Stimulated activated naive B cell treated with anti-CD40 and anti-IgM and Interleukin-4, amounts not matched to agents 10 μg/mL and 1 μg/mL and 100 μg/mL, for 72 hours (primary cell): ENCODE measurements at regions not wholly inside any gene's neighbourhood (a gene's known extent, or its start where the extent isn't known, plus 50 kb on each side); places are given as distances from the start of the nearest gene placed in this dataset.

Experiments used
- ATAC-seq, 2 donors: fragments of 150-1000 bp; cut with Tn5 transposase; replicated peaks; 2 replicates each; pipeline ENCODE4 v1.10.0; 2021; ENCODE audit warnings: moderate library complexity in 1 of 2
- DNase-seq: peaks from one replicate; pipeline ENCODE4 v3.0.0; 2021
- H3K27ac Mint-ChIP-seq: one replicate; pipeline ENCODE4 v1.8.0; 2022; ENCODE audit warnings: mild to moderate bottlenecking, mixed read lengths
- H3K27me3 Mint-ChIP-seq, 2 donors: one replicate each; pipeline ENCODE4 v1.8.0; 2022; ENCODE audit warnings: mixed read lengths in 2 of 2
- H3K36me3 Mint-ChIP-seq, 2 donors: one replicate each; pipeline ENCODE4 v1.8.0; 2022; ENCODE audit warnings: mixed read lengths in 2 of 2, mild to moderate bottlenecking in 1 of 2
- H3K4me1 Mint-ChIP-seq, 2 donors: one replicate each; pipeline ENCODE4 v1.8.0; 2022; ENCODE audit warnings: mixed read lengths in 2 of 2, mild to moderate bottlenecking in 1 of 2
- H3K4me3 Mint-ChIP-seq, 2 donors: one replicate each; pipeline ENCODE4 v1.8.0; 2022; ENCODE audit warnings: mild to moderate bottlenecking in 2 of 2, mixed read lengths in 2 of 2, moderate library complexity in 1 of 2
- H3K9me3 Mint-ChIP-seq, 2 donors: one replicate each; pipeline ENCODE4 v1.8.0; 2022; ENCODE audit warnings: mixed read lengths in 2 of 2, mild to moderate bottlenecking in 1 of 2

- H3K4me3 Mint-ChIP-seq: no peak overlapping the region
- no peak overlapping the region for H3K27ac Mint-ChIP-seq
- DNase-seq (no peak), ATAC-seq (no peak)
- H3K36me3 Mint-ChIP-seq: peaks cover 0 to 4% of the 10 kb centered on the region in 2 donors
- H3K4me1 Mint-ChIP-seq: peaks cover 14 to 22% of the 10 kb centered on the region in 2 donors
- peaks cover 2 to 3% of the 10 kb centered on the region in 2 donors for H3K9me3 Mint-ChIP-seq
- H3K27me3 Mint-ChIP-seq: no peaks in the 10 kb centered on the region
Observed at GRCh38 chr5:158179271-158179670, 320.3 kb upstream of the CLINT1 start.

- H3K36me3 Mint-ChIP-seq: peaks cover 0 to 4% of the 10 kb centered on the region in 2 donors
- no peaks in the 10 kb centered on the region for H3K27me3 Mint-ChIP-seq
- peaks cover 0 to 3% of the 10 kb centered on the region in 2 donors for H3K9me3 Mint-ChIP-seq
- peaks cover 14 to 22% of the 10 kb centered on the region in 2 donors for H3K4me1 Mint-ChIP-seq
- H3K27ac Mint-ChIP-seq: peak overlapping the region; percentile 20
- ATAC-seq (no peak), DNase-seq (no peak)
- H3K4me3 Mint-ChIP-seq: no peak overlapping the region
Observed at GRCh38 chr5:158178535-158178934, 319.6 kb upstream of the CLINT1 start.

- peaks cover 16 to 22% of the 10 kb centered on the region in 2 donors for H3K4me1 Mint-ChIP-seq
- no peak for ATAC-seq
Observed at GRCh38 chr5:158177146-158177545, 318.2 kb upstream of the CLINT1 start.

DNA sequence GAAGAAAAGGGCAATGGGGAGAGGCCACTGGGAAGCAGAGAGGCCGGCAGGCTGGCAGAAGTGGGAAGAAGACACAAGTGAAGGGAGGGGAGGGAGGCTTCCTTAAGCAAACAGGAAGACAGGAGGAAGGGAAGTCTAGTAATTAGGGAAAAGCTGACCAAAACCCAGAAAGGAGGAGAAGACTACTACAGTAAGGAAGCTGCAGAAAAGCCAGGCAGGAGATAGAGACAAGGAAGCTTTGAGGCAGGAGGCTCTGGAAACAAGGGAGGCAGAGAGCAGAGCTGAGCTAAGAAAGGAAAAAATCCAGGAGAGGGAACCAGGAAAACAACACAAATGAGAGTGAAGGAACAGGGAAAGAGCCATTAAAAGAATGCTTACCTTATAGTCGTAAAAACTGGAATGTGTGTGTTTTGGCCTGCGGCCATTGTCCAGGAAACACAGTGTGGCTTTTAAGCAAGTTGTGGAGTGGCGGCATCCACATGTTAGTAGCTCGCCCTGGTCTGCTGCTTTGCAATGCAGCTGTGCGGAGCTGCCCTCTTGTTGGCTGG is 317.1 kb upstream of the CLINT1 start:
- Mint-ChIP-seq H3K36me3 (no peaks in the 10 kb centered on the region), H3K27me3 (no peaks in the 10 kb centered on the region)

More at GRCh38 chr5:158177146-158177545, 318.2 kb upstream of the CLINT1 start:
- Mint-ChIP-seq H3K27me3 (no peaks in the 10 kb centered on the region), H3K9me3 (no peaks in the 10 kb centered on the region), H3K27ac (no peak overlapping the region), H3K4me3 (no peak overlapping the region), H3K36me3 (no peaks in the 10 kb centered on the region)
- DNase-seq: no peak

GRCh38 chr5:158174918-158175851 is 316.2 kb upstream of the CLINT1 start:
- Mint-ChIP-seq H3K27ac (no peak overlapping the region), H3K4me3 (no peak overlapping the region)
- peak; percentile 84 to 91 for ATAC-seq

More for the DNA sequence above, 317.1 kb upstream of the CLINT1 start:
- Mint-ChIP-seq H3K4me1 (peaks cover 19 to 32% of the 10 kb centered on the region in 2 donors), H3K9me3 (no peaks in the 10 kb centered on the region), H3K27ac (no peak overlapping the region), H3K4me3 (no peak overlapping the region)
- DNase-seq: no peak
- no peak for ATAC-seq

GRCh38 chr5:158174026-158174425 is 315.1 kb upstream of the CLINT1 start:
- DNase-seq (no peak), ATAC-seq (no peak)
- Mint-ChIP-seq H3K9me3 (no peaks in the 10 kb centered on the region), H3K36me3 (no peaks in the 10 kb centered on the region), H3K4me1 (peaks cover 28 to 45% of the 10 kb centered on the region in 2 donors), H3K27ac (no peak overlapping the region), H3K27me3 (no peaks in the 10 kb centered on the region), H3K4me3 (no peak overlapping the region)

More at GRCh38 chr5:158174918-158175851, 316.2 kb upstream of the CLINT1 start:
- Mint-ChIP-seq H3K9me3 (no peaks in the 10 kb centered on the region), H3K4me1 (peaks cover 27 to 40% of the 10 kb centered on the region in 2 donors), H3K36me3 (no peaks in the 10 kb centered on the region), H3K27me3 (no peaks in the 10 kb centered on the region)
- DNase-seq: peak; percentile 65

DNA sequence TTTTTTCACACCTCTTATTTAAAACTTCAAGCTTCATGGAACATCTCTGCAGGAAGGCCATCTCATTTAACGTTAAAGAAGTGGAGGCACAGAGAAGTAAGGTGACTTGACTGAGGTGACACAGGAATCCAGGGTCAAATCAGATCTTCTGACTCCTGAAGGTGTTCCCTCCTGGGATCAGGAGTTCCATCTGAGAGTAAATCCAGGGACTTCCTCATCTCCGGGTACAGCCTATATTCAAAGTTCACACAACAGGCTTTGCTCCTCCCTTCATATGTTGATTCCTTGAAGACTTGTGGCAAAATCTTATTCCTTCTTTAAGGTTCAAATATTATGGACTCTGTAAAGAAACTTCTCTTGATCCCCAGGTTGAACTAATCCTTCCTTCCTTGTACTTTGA is 313.1 kb upstream of the CLINT1 start:
- H3K4me3 Mint-ChIP-seq: no peak overlapping the region
- DNase-seq (no peak), ATAC-seq (no peak)
- H3K27me3 Mint-ChIP-seq: no peaks in the 10 kb centered on the region
- H3K27ac Mint-ChIP-seq: no peak overlapping the region
- peaks cover 29 to 44% of the 10 kb centered on the region in 2 donors for H3K4me1 Mint-ChIP-seq
- no peaks in the 10 kb centered on the region for H3K9me3 Mint-ChIP-seq
- no peaks in the 10 kb centered on the region for H3K36me3 Mint-ChIP-seq

- Mint-ChIP-seq H3K4me3 (no peak overlapping the region), H3K9me3 (no peaks in the 10 kb centered on the region), H3K27me3 (peaks cover 0 to 5% of the 10 kb centered on the region in 2 donors), H3K4me1 (peaks cover 23 to 33% of the 10 kb centered on the region in 2 donors), H3K27ac (no peak overlapping the region), H3K36me3 (no peaks in the 10 kb centered on the region)
- DNase-seq: no peak
- peak in 1 of 2 donors; percentile 33 for ATAC-seq
Observed at GRCh38 chr5:158170534-158170933, 311.6 kb upstream of the CLINT1 start.

GRCh38 chr5:158170060-158170459 is 311.1 kb upstream of the CLINT1 start:
- H3K9me3 Mint-ChIP-seq: no peaks in the 10 kb centered on the region
- peaks cover 0 to 5% of the 10 kb centered on the region in 2 donors for H3K27me3 Mint-ChIP-seq
- no peak for ATAC-seq
- no peak overlapping the region for H3K4me3 Mint-ChIP-seq
- peaks cover 19 to 33% of the 10 kb centered on the region in 2 donors for H3K4me1 Mint-ChIP-seq
- DNase-seq: no peak
- no peaks in the 10 kb centered on the region for H3K36me3 Mint-ChIP-seq
- H3K27ac Mint-ChIP-seq: no peak overlapping the region

DNA sequence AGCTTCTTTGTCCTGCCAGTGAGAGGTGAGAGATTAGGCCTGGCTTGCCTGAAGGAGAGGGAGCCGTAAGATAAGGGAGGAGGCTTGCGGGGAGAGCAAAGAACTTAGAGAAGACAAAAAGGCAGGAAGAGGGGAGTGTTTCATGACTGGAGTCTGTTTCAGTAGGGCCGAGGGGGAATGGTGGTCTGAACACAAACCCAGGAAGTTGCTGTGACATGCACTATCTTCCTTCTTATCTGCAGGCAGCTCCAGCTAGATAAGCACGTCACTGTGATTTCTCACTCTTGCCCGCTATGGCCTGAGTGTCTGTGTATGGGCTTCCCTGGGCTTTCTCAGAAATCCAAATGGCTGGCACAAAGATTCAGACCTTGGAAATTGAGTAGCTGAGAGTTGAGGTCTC is 307.5 kb upstream of the CLINT1 start:
- H3K4me1 Mint-ChIP-seq: peaks cover 16 to 28% of the 10 kb centered on the region in 2 donors
- no peaks in the 10 kb centered on the region for H3K36me3 Mint-ChIP-seq
- no peak overlapping the region for H3K4me3 Mint-ChIP-seq
- ATAC-seq (no peak), DNase-seq (no peak)
- no peaks in the 10 kb centered on the region for H3K9me3 Mint-ChIP-seq
- H3K27me3 Mint-ChIP-seq: peaks cover 0 to 5% of the 10 kb centered on the region in 2 donors
- peak overlapping the region; percentile 15 for H3K27ac Mint-ChIP-seq

GRCh38 chr5:158165647-158166046 is 306.7 kb upstream of the CLINT1 start:
- Mint-ChIP-seq H3K27ac (no peak overlapping the region), H3K36me3 (no peaks in the 10 kb centered on the region), H3K27me3 (peaks cover 0 to 5% of the 10 kb centered on the region in 2 donors), H3K4me1 (peaks cover 11 to 20% of the 10 kb centered on the region in 2 donors), H3K4me3 (no peak overlapping the region), H3K9me3 (no peaks in the 10 kb centered on the region)
- no peak for DNase-seq
- no peak for ATAC-seq

DNA sequence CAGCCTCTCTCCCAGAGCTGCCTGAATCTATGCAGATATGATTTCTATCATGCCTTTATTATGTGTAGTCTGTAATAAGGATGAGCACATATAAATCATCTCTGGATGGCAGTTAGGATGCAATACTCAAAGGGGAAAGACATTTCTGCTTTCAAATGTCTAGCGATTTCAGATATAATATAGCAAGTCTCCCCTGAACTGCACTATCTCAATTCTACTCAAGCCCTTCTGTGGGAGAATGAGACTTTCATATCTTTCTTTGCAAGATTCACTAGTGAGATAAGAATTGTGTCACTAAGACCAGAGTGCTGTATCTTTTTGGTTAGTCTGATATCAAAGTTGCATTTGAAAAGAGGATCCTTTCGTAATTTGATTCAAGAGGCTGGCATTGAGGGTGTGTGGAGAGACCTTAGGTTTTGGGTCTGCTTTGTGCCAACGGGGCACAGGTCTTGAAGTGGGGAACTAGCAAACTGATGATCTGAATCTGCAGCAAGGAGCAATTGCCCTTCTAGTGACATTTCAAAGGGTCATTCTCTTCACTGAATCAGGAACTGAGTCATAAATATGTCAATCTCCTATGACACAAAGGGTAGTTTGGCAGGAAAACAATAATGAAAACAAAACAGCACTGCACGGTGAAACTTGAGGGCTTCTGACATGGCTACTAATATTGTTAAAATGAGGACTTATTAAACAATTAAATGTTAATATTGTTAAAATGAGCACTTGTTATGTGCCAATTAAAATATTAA is 305.5 kb upstream of the CLINT1 start:
- Mint-ChIP-seq H3K4me1 (peaks cover 4 to 10% of the 10 kb centered on the region in 2 donors), H3K4me3 (no peak overlapping the region), H3K27me3 (peaks cover 0 to 5% of the 10 kb centered on the region in 2 donors), H3K27ac (no peak overlapping the region), H3K36me3 (no peaks in the 10 kb centered on the region), H3K9me3 (no peaks in the 10 kb centered on the region)
- DNase-seq: no peak
- ATAC-seq: peak; percentile 72 to 77

- Mint-ChIP-seq H3K4me3 (no peak overlapping the region), H3K4me1 (peaks cover 4 to 10% of the 10 kb centered on the region in 2 donors), H3K27me3 (peaks cover 0 to 5% of the 10 kb centered on the region in 2 donors), H3K36me3 (no peaks in the 10 kb centered on the region), H3K9me3 (no peaks in the 10 kb centered on the region), H3K27ac (no peak overlapping the region)
- ATAC-seq (no peak), DNase-seq (no peak)
Observed at GRCh38 chr5:158163451-158164295, 304.7 kb upstream of the CLINT1 start.
